Prostate gland (tissue), 2 donors: ENCODE measurements at regions not wholly inside any gene's neighbourhood (a gene's known extent, or its start where the extent isn't known, plus 50 kb on each side); places are given as distances from the start of the nearest gene placed in this dataset.

Experiments used
- POLR2A ChIP-seq: fragments of 450-650 bp; IDR thresholded peaks from one replicate; pipeline ENCODE4 v1.6.1; 2016; ENCODE audit warnings: antibody characterized with exemption, mild to moderate bottlenecking
- POLR2AphosphoS5 ChIP-seq: sonication (generic); formaldehyde crosslinking; IDR thresholded peaks from one replicate; pipeline ENCODE4 v1.6.1; 2017; ENCODE audit warnings: antibody characterized with exemption
- TF ChIP-seq, protein P1 (sequence below), 4 experiments: fragments of 200-600 bp in 2 of 4; fragments of 450-650 bp in 2 of 4; sonication (generic) in 2 of 4; IDR thresholded peaks; 1 replicate in 3 of 4; 2 replicates in 1 of 4; pipeline ENCODE4 v1.5.1; 2016 to 2019; ENCODE audit warnings: antibody characterized with exemption in 4 of 4, mild to moderate bottlenecking in 2 of 4, moderate library complexity in 2 of 4

DNA sequence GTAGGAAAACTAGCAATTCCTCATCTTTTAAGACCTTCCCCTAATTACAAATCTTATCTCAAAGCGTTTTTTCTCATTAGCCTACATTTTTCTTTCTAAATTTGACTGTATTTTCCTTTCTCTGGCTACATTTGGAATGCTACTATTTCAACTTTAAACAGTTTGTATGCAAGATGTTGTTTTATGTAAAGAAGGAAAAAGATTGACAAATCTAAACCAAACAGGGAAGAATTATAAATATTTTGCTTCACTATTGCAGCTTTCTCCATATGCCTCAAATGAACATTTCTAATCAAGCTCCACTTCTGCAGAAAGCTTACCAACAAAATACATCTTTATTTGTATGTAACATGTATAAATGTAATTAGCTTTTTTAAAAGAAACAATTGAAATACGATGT lies 156.2 kb downstream of the MZT1 start:
- TF ChIP-seq, protein P1, sequence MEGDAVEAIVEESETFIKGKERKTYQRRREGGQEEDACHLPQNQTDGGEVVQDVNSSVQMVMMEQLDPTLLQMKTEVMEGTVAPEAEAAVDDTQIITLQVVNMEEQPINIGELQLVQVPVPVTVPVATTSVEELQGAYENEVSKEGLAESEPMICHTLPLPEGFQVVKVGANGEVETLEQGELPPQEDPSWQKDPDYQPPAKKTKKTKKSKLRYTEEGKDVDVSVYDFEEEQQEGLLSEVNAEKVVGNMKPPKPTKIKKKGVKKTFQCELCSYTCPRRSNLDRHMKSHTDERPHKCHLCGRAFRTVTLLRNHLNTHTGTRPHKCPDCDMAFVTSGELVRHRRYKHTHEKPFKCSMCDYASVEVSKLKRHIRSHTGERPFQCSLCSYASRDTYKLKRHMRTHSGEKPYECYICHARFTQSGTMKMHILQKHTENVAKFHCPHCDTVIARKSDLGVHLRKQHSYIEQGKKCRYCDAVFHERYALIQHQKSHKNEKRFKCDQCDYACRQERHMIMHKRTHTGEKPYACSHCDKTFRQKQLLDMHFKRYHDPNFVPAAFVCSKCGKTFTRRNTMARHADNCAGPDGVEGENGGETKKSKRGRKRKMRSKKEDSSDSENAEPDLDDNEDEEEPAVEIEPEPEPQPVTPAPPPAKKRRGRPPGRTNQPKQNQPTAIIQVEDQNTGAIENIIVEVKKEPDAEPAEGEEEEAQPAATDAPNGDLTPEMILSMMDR (IDR thresholded peaks at IDR 0.05), result no peak
- no peak for TF ChIP-seq POLR2AphosphoS5
- no peak for TF ChIP-seq POLR2A
